ENCODE measurements at regions not wholly inside any gene's neighbourhood (a gene's known extent, or its start where the extent isn't known, plus 50 kb on each side); places are given as distances from the start of the nearest gene placed in this dataset.

DNA sequence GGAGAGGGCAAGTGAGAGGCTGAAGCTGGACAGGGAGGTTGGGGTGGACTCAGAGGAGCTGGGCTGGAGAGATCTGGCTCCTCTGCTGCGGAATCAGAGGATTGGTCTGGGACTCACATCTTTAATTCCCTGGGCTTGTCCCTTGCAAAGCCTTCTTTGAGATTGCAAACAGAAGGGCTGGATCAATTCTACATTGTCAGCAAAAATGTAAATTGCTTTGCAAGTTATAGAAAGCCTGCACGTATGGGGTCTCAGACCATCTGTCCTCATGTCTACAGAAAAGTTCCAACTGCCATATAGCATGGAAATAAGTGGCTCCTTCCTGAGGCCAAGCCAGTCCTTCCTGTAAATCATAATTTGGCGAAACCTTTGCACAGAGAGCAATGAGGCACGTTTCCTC, 449.6 kb downstream of the UBE2NL start:
- no peak for TF ChIP-seq CTCF (IDR thresholded peaks at IDR 0.05)
- TF ChIP-seq EZH2 (IDR thresholded peaks at IDR 0.05; ENCODE audit: borderline replicate concordance, insufficient read depth, low read depth, low read length, poor library complexity, severe bottlenecking): no peak

Data from B cell (primary cell).